Upper lobe of right lung (tissue), 1 donor: ENCODE measurements at regions not wholly inside any gene's neighbourhood (a gene's known extent, or its start where the extent isn't known, plus 50 kb on each side); places are given as distances from the start of the nearest gene placed in this dataset.

ENCODE experiments used
- ATAC-seq: fragments of 200-7000 bp; cut with Tn5 transposase; one replicate; pipeline ENCODE4 v1.9.1; 2020; ENCODE audit warnings: mild to moderate bottlenecking, moderate library complexity
- DNase-seq: peaks from one replicate; pipeline ENCODE4 v3.0.0-alpha.2; 2020
- H3K27ac ChIP-seq: fragments of 200-600 bp; one replicate; pipeline ENCODE4 v1.8.0; 2022
- H3K27me3 ChIP-seq: fragments of 200-600 bp; one replicate; pipeline ENCODE4 v1.8.0; 2022; ENCODE audit warnings: mild to moderate bottlenecking
- H3K36me3 ChIP-seq: fragments of 200-600 bp; one replicate; pipeline ENCODE4 v1.8.0; 2022
- H3K4me1 ChIP-seq: fragments of 200-600 bp; one replicate; pipeline ENCODE4 v1.8.0; 2022
- H3K4me3 ChIP-seq: fragments of 200-600 bp; one replicate; pipeline ENCODE4 v1.8.0; 2022; ENCODE audit warnings: mild to moderate bottlenecking
- H3K9me3 ChIP-seq: fragments of 200-600 bp; one replicate; pipeline ENCODE4 v1.8.0; 2022
- CTCF ChIP-seq: fragments of 200-600 bp; IDR thresholded peaks from one replicate; pipeline ENCODE4 v1.8.0; 2022; ENCODE audit warnings: antibody characterized with exemption
- intact Hi-C: fragments of 100-400 bp; cut with DNase I; formaldehyde crosslinking; loops from one replicate; pipeline ENCODE4 v1.11.0; 2022
- donor health status: DM: no; HTN: yes; CAD: no; lungs with severe emphysema.

- Histone ChIP-seq H3K9me3 (no peaks in the 10 kb centered on the region), H3K27me3 (no peaks in the 10 kb centered on the region), H3K4me3 (no peak overlapping the region), H3K36me3 (no peaks in the 10 kb centered on the region), H3K4me1 (no peaks in the 10 kb centered on the region), H3K27ac (no peak overlapping the region)
- DNase-seq (no peak), ATAC-seq (no peak)
- intact Hi-C loops: no loop called here
- TF ChIP-seq CTCF: no peak
Measured at GRCh38 chr5:158514319-158514985, 585.3 kb downstream of the EBF1 start.

GRCh38 chr5:158513490-158514318, 586.0 kb downstream of the EBF1 start:
- H3K4me1 ChIP-seq: no peaks in the 10 kb centered on the region
- no peaks in the 10 kb centered on the region for H3K9me3 ChIP-seq
- ATAC-seq: no peak
- no peak overlapping the region for H3K27ac ChIP-seq
- H3K27me3 ChIP-seq: no peaks in the 10 kb centered on the region
- TF ChIP-seq CTCF: no peak
- H3K4me3 ChIP-seq: no peak overlapping the region
- intact Hi-C loops: no loop called here
- no peak for DNase-seq
- H3K36me3 ChIP-seq: no peaks in the 10 kb centered on the region

GRCh38 chr5:158511454-158511853, 588.3 kb downstream of the EBF1 start:
- Histone ChIP-seq H3K36me3 (no peaks in the 10 kb centered on the region), H3K4me3 (no peak overlapping the region), H3K9me3 (no peaks in the 10 kb centered on the region), H3K4me1 (no peaks in the 10 kb centered on the region), H3K27me3 (no peaks in the 10 kb centered on the region), H3K27ac (no peak overlapping the region)
- DNase-seq (no peak), ATAC-seq (no peak)
- TF ChIP-seq CTCF: no peak
- intact Hi-C loops: no loop called here

GRCh38 chr5:158510479-158510878, 589.2 kb downstream of the EBF1 start:
- H3K36me3 ChIP-seq: no peaks in the 10 kb centered on the region
- no peak for DNase-seq
- H3K4me1 ChIP-seq: no peaks in the 10 kb centered on the region
- peaks cover under 1% of the 10 kb centered on the region for H3K9me3 ChIP-seq
- H3K27me3 ChIP-seq: no peaks in the 10 kb centered on the region
- no peak overlapping the region for H3K27ac ChIP-seq
- intact Hi-C loops: no loop called here
- no peak overlapping the region for H3K4me3 ChIP-seq
- TF ChIP-seq CTCF: no peak
- ATAC-seq: no peak

- ATAC-seq (no peak), DNase-seq (no peak)
- no peak overlapping the region for H3K4me3 ChIP-seq
- intact Hi-C loops: no loop called here
- H3K27ac ChIP-seq: no peak overlapping the region
- no peaks in the 10 kb centered on the region for H3K4me1 ChIP-seq
- H3K9me3 ChIP-seq: peaks cover 3% of the 10 kb centered on the region
- H3K36me3 ChIP-seq: no peaks in the 10 kb centered on the region
- H3K27me3 ChIP-seq: no peaks in the 10 kb centered on the region
- no peak for TF ChIP-seq CTCF
Measured at GRCh38 chr5:158506648-158507047, 593.1 kb downstream of the EBF1 start.
